Muscle of leg (tissue), 3 donors: ENCODE measurements at regions not wholly inside any gene's neighbourhood (a gene's known extent, or its start where the extent isn't known, plus 50 kb on each side); places are given as distances from the start of the nearest gene placed in this dataset.

ENCODE experiments used
- DNase-seq: peaks from one replicate; pipeline ENCODE4 v3.0.0; 2013
- H3K27ac ChIP-seq: one replicate; pipeline ENCODE4 v1.5.1; 2013; ENCODE audit warnings: mild to moderate bottlenecking, low read length, control low read depth
- H3K27me3 ChIP-seq: one replicate; pipeline ENCODE4 v1.6.1; 2013; ENCODE audit warnings: low read length; ENCODE audit not compliant: control insufficient read depth, insufficient read depth
- H3K36me3 ChIP-seq: one replicate; pipeline ENCODE4 v1.6.1; 2013; ENCODE audit warnings: low read length; ENCODE audit not compliant: control insufficient read depth, insufficient read depth
- H3K4me1 ChIP-seq: one replicate; pipeline ENCODE4 v1.6.1; 2013; ENCODE audit warnings: low read length; ENCODE audit not compliant: control insufficient read depth, insufficient read depth
- H3K4me3 ChIP-seq: one replicate; pipeline ENCODE4 v1.5.1; 2013; ENCODE audit warnings: low read length, control low read depth
- H3K9me3 ChIP-seq: replicated peaks from 2 replicates; pipeline ENCODE4 v1.6.1; 2013; ENCODE audit warnings: low read depth, low read length; ENCODE audit not compliant: control insufficient read depth
- WGBS: methylation state at CpG from one replicate; pipeline ENCODE4 v1.1.5; 2013; ENCODE audit warnings: missing lambda C conversion rate; ENCODE audit not compliant: insufficient coverage; 5-methylcytosine and 5-hydroxymethylcytosine counted together

DNA sequence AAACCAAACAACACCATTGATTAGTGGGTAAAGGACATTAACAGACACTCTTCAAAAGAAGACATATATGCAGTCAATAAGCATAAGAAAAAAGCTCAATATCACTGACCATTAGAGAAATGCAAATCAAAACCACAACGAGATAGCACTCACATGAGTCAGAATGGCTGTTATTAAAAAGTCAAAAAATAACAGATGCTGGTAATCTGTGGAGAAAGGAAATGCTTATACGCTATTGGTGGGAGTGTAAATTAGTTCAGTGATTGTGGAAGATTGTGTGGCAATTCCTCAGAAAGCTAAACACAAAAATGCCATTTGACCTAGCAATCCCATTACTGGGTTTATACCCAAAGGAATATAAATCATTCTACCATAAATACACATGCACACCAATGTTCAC lies 182.6 kb downstream of the TRPC6 start:
- H3K36me3 ChIP-seq, result no peaks in the 10 kb centered on the region
- H3K9me3 ChIP-seq, result no peaks in the 10 kb centered on the region
- no peak overlapping the region for H3K4me3 ChIP-seq
- DNase-seq, result no peak
- H3K27me3 ChIP-seq, result no peaks in the 10 kb centered on the region
- no peak overlapping the region for H3K27ac ChIP-seq
- WGBS, result no CpG with 5 or more reads among the region's 2 CpGs
- H3K4me1 ChIP-seq, result no peaks in the 10 kb centered on the region

GRCh38 chr11:101397979-101398378 lies 185.8 kb downstream of the TRPC6 start:
- 17% methylated on average over 2 of the region's 2 CpGs for WGBS
- no peaks in the 10 kb centered on the region for H3K27me3 ChIP-seq
- no peaks in the 10 kb centered on the region for H3K9me3 ChIP-seq
- no peaks in the 10 kb centered on the region for H3K36me3 ChIP-seq
- no peak overlapping the region for H3K4me3 ChIP-seq
- no peak overlapping the region for H3K27ac ChIP-seq
- no peaks in the 10 kb centered on the region for H3K4me1 ChIP-seq
- peak; percentile 55 for DNase-seq

GRCh38 chr11:101390539-101390938 lies 193.3 kb downstream of the TRPC6 start:
- no peaks in the 10 kb centered on the region for H3K9me3 ChIP-seq
- H3K27ac ChIP-seq, result no peak overlapping the region
- DNase-seq, result peak; percentile 7
- WGBS, result no CpG with 5 or more reads among the region's 1 CpG
- no peak overlapping the region for H3K4me3 ChIP-seq
- H3K4me1 ChIP-seq, result no peaks in the 10 kb centered on the region
- H3K36me3 ChIP-seq, result no peaks in the 10 kb centered on the region
- H3K27me3 ChIP-seq, result no peaks in the 10 kb centered on the region

- Histone ChIP-seq H3K9me3 (peaks cover 2% of the 10 kb centered on the region), H3K4me3 (no peak overlapping the region), H3K27me3 (no peaks in the 10 kb centered on the region), H3K27ac (no peak overlapping the region), H3K36me3 (no peaks in the 10 kb centered on the region), H3K4me1 (no peaks in the 10 kb centered on the region)
- 72% methylated on average over 2 of the region's 5 CpGs for WGBS
- no peak for DNase-seq
Measured at GRCh38 chr11:101369835-101370234, 214.0 kb downstream of the TRPC6 start.

- H3K27me3 ChIP-seq, result no peaks in the 10 kb centered on the region
- no CpG with 5 or more reads among the region's 1 CpG for WGBS
- H3K4me3 ChIP-seq, result no peak overlapping the region
- H3K36me3 ChIP-seq, result no peaks in the 10 kb centered on the region
- H3K27ac ChIP-seq, result no peak overlapping the region
- no peaks in the 10 kb centered on the region for H3K4me1 ChIP-seq
- no peaks in the 10 kb centered on the region for H3K9me3 ChIP-seq
- DNase-seq, result no peak
Measured at GRCh38 chr11:101363706-101364275, 220.0 kb downstream of the TRPC6 start.

DNA sequence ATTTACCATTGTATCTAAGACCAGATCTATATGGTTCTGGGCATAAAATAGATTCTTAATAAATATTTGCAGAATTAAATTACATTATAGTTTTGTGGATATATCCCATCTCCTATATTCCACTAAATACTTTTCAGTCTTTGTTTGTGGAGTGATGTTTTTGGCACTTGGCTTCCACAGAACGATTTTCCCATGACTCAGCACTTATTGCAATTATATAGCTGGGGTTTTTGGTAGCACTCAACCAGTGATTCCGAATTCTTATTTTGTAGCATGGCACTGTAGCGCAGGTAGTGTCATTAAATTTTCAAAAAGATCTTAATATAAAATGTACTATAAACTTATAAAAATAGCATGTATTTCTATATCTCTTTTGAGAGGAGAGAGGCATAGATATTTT lies 221.2 kb downstream of the TRPC6 start:
- Histone ChIP-seq H3K4me3 (no peak overlapping the region), H3K27me3 (no peaks in the 10 kb centered on the region), H3K9me3 (no peaks in the 10 kb centered on the region), H3K4me1 (no peaks in the 10 kb centered on the region), H3K27ac (no peak overlapping the region), H3K36me3 (no peaks in the 10 kb centered on the region)
- DNase-seq, result no peak
- WGBS, result no CpG with 5 or more reads among the region's 3 CpGs

DNA sequence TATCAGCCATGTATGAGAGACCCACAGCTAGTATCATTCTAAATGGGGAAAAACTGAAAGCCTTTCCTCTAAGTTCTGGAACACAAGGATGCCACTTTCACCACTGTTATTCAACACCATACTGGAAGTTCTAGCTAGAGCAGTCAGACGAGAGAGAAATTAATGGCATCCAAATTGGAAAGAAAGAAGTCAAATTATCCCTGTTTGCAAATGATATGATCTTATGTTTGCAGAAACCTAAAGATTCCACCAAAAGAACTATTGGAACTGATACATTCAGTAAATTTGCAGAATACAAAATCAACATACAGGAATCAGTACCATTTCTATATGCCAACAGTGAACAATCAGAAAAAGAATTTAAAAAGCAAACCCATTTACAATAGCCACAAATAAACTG lies 226.0 kb downstream of the TRPC6 start:
- no CpG with 5 or more reads among the region's 1 CpG for WGBS

DNA sequence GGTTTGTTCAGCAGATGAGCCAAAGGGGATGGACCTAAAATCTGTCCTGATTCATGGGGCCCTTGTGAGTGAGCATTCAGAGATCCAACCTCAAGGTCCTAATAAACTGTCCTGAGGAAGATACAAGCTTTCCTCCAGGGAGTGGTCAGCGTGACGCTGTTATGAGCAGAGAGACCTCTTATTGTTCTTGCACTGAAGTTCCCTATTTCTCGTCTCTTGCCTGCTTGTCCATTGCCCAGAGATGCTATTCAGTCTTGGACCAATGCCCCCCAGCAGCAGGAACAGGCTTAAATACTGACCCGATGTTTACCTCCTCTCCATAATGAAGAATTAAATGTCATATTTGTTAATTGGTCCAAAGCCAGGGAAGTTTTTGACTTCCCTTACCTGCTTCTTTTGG lies 225.2 kb upstream of the PGR start:
- H3K9me3 ChIP-seq, result no peaks in the 10 kb centered on the region
- DNase-seq, result no peak
- WGBS, result 65% methylated on average over 2 of the region's 4 CpGs
- no peak overlapping the region for H3K4me3 ChIP-seq
- H3K4me1 ChIP-seq, result no peaks in the 10 kb centered on the region
- no peaks in the 10 kb centered on the region for H3K27me3 ChIP-seq
- H3K27ac ChIP-seq, result no peak overlapping the region
- H3K36me3 ChIP-seq, result no peaks in the 10 kb centered on the region

More for the DNA sequence above, 226.0 kb downstream of the TRPC6 start:
- Histone ChIP-seq H3K36me3 (no peaks in the 10 kb centered on the region), H3K27me3 (no peaks in the 10 kb centered on the region), H3K27ac (no peak overlapping the region), H3K9me3 (no peaks in the 10 kb centered on the region), H3K4me3 (no peak overlapping the region), H3K4me1 (no peaks in the 10 kb centered on the region)
- DNase-seq, result no peak

DNA sequence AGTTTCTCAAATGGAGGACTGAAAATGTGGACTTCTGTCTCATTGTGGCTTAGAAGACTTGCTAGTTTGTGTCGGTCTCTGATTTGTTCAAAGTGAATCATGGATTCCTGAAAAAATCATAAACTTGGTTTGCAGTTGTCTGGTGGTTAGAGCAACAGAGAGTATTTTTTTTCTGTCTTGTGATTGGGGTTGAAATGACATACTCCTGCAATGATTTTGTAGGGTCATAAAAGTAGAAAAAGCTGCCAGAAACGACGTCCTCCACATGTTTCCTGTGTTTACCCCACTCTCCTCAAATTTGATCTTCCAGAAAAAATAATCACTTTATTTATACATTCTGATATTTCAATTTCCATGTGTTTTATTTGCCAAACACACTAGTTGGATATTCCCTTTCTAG lies 219.2 kb upstream of the PGR start:
- Histone ChIP-seq H3K9me3 (no peaks in the 10 kb centered on the region), H3K4me1 (no peaks in the 10 kb centered on the region), H3K27ac (no peak overlapping the region), H3K36me3 (no peaks in the 10 kb centered on the region), H3K4me3 (no peak overlapping the region), H3K27me3 (no peaks in the 10 kb centered on the region)
- WGBS, result no CpG with 5 or more reads among the region's 3 CpGs
- DNase-seq, result no peak

DNA sequence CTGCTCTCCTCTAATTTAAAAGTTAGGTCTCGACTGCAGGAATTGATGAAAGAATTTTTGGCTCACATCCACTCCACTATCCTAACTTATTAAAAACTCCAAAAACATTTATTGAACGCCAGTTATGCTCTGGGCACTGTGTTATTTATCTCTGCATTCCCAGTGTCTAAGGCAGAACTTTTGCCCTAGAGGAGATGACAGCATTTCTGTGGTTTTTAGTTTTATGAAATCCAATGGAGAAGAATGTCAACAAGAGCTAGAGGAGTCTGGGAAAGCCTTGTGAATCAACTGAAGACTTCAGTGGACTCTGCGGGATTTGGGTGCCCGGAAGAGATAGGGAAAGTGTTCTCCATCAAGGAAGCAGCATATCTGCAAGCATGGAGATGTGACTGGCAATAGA lies 217.0 kb upstream of the PGR start:
- H3K4me1 ChIP-seq, result no peaks in the 10 kb centered on the region
- no peaks in the 10 kb centered on the region for H3K36me3 ChIP-seq
- no peaks in the 10 kb centered on the region for H3K9me3 ChIP-seq
- H3K4me3 ChIP-seq, result no peak overlapping the region
- no peak for DNase-seq
- no peak overlapping the region for H3K27ac ChIP-seq
- no peaks in the 10 kb centered on the region for H3K27me3 ChIP-seq
- WGBS, result 88% methylated on average over 2 of the region's 4 CpGs

DNA sequence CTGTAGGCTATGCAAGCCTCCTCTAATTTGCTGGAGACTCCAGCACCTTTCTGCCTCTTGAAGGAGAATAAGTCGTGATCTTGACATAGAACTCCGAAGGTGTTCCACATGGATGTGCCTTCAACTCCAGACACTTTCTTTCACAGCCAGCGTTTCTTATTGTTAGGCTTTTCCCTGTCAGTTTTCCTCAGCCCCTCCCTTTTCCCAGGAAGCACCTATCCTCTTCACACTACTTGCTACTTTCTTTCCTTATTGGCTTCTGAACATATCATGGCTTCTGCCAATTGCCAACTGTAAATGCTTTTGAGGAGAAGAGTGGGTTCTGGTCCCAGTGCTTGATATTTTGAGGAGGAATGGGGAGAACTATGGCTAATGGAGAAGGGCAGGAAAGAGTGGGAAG lies 216.3 kb upstream of the PGR start:
- no peaks in the 10 kb centered on the region for H3K36me3 ChIP-seq
- no peak for DNase-seq
- WGBS, result 88% methylated on average over 3 of the region's 3 CpGs

More for the DNA sequence above, 216.3 kb upstream of the PGR start:
- no peak overlapping the region for H3K27ac ChIP-seq
- no peaks in the 10 kb centered on the region for H3K4me1 ChIP-seq
- H3K4me3 ChIP-seq, result no peak overlapping the region
- H3K27me3 ChIP-seq, result no peaks in the 10 kb centered on the region
- no peaks in the 10 kb centered on the region for H3K9me3 ChIP-seq
